SK-N-SH treated with all-trans-retinoic acid at 6 μM for 48 hours (cell line): ENCODE measurements at regions not wholly inside any gene's neighbourhood (a gene's known extent, or its start where the extent isn't known, plus 50 kb on each side); places are given as distances from the start of the nearest gene placed in this dataset.
"Not testable (repeated sequence)": the region's sequence is repeated elsewhere in the genome, so short reads cannot be mapped to it uniquely, and the experiment has no call there.

Experiments
- ATAC-seq: fragments of 200-7000 bp; cut with Tn5 transposase; 3 replicates; pipeline ENCODE4 v1.9.1; 2020; ENCODE audit warnings: mild to moderate bottlenecking, moderate library complexity
- ARNTL ChIP-seq: fragments of 450-650 bp; formaldehyde crosslinking; IDR thresholded peaks from 2 replicates; pipeline ENCODE4 v1.5.0; 2020; ENCODE audit warnings: low read depth, mild to moderate bottlenecking, moderate library complexity, borderline replicate concordance
- BACH2 ChIP-seq: fragments of 250-450 bp; sonication (Bioruptor Pico); IDR thresholded peaks from 2 replicates; pipeline ENCODE4 v1.9.0; 2021; ENCODE audit warnings: mild to moderate bottlenecking, borderline replicate concordance
- CREB5 ChIP-seq: fragments of 250-450 bp; sonication (Bioruptor Pico); IDR thresholded peaks from 2 replicates; pipeline ENCODE4 v1.5.1; 2020; ENCODE audit warnings: low read depth, mild to moderate bottlenecking, moderate library complexity
- ESRRG ChIP-seq: fragments of 250-450 bp; sonication (Bioruptor Pico); IDR thresholded peaks from 2 replicates; pipeline ENCODE4 v1.6.1; 2021; ENCODE audit warnings: mild to moderate bottlenecking
- GLIS3 ChIP-seq: fragments of 250-450 bp; sonication (Bioruptor Pico); IDR thresholded peaks from 2 replicates; pipeline ENCODE4 v1.5.0; 2020; ENCODE audit warnings: mild to moderate bottlenecking, moderate library complexity
- ISL1 ChIP-seq: fragments of 250-450 bp; sonication (Bioruptor Pico); IDR thresholded peaks from 2 replicates; pipeline ENCODE4 v2.1.2; 2022; ENCODE audit warnings: mild to moderate bottlenecking, moderate library complexity
- OSR1 ChIP-seq: fragments of 250-450 bp; sonication (Bioruptor Pico); IDR thresholded peaks from 2 replicates; pipeline ENCODE4 v1.8.0; 2022; ENCODE audit warnings: moderate library complexity, mild to moderate bottlenecking, inconsistent platforms
- RARB ChIP-seq: fragments of 250-450 bp; sonication (Bioruptor Pico); IDR thresholded peaks from 2 replicates; pipeline ENCODE4 v1.8.0; 2021; ENCODE audit warnings: mild to moderate bottlenecking, moderate library complexity
- SNAI2 ChIP-seq: fragments of 250-450 bp; sonication (Bioruptor Pico); IDR thresholded peaks from 2 replicates; pipeline ENCODE4 v1.5.0; 2020; ENCODE audit warnings: mild to moderate bottlenecking, moderate library complexity
- TCF4 ChIP-seq: fragments of 250-450 bp; sonication (Bioruptor Pico); IDR thresholded peaks from 2 replicates; pipeline ENCODE4 v1.8.0; 2021; ENCODE audit warnings: mild to moderate bottlenecking, moderate library complexity, borderline replicate concordance
- TOX ChIP-seq: fragments of 250-450 bp; sonication (Bioruptor Pico); IDR thresholded peaks from 2 replicates; pipeline ENCODE4 v1.8.0; 2021; ENCODE audit warnings: mild to moderate bottlenecking, moderate library complexity, borderline replicate concordance
- ZC3H10 ChIP-seq: fragments of 250-450 bp; sonication (Bioruptor Pico); IDR thresholded peaks from 2 replicates; pipeline ENCODE4 v1.5.1; 2021; ENCODE audit warnings: mild to moderate bottlenecking, moderate library complexity
- ZNF565 ChIP-seq: fragments of 450-650 bp; formaldehyde crosslinking; conservative IDR thresholded peaks from 2 replicates; pipeline ENCODE4 v1.5.0; 2020; ENCODE audit warnings: low read depth, mild to moderate bottlenecking, moderate library complexity
- ZNF70 ChIP-seq: fragments of 450-650 bp; formaldehyde crosslinking; IDR thresholded peaks from 2 replicates; pipeline ENCODE4 v1.5.0; 2020; ENCODE audit warnings: mild to moderate bottlenecking, moderate library complexity
- TF ChIP-seq, protein P1 (sequence below): fragments of 250-450 bp; sonication (Bioruptor Pico); IDR thresholded peaks from 2 replicates; pipeline ENCODE4 v1.5.1; 2021; ENCODE audit warnings: mild to moderate bottlenecking, moderate library complexity
- TF ChIP-seq, protein P2 (sequence below): fragments of 250-450 bp; sonication (Bioruptor Pico); IDR thresholded peaks from 2 replicates; pipeline ENCODE4 v1.8.0; 2020; ENCODE audit warnings: mild to moderate bottlenecking, moderate library complexity, borderline replicate concordance
- TF ChIP-seq, protein P3 (sequence below): fragments of 250-450 bp; sonication (Bioruptor Pico); IDR thresholded peaks from 2 replicates; pipeline ENCODE4 v1.5.0; 2020; ENCODE audit warnings: mild to moderate bottlenecking, moderate library complexity

- TF ChIP-seq OSR1 (no peak), ZNF565 (CRISPR knock-in tag) (no peak), ZC3H10 (CRISPR knock-in tag) (no peak)
- no peak for ATAC-seq
Measured at GRCh38 chr12:40446385-40446784, 221.6 kb downstream of the LRRK2 start.

GRCh38 chr12:40448523-40448922 is 223.7 kb downstream of the LRRK2 start:
- not testable (repeated sequence) for ATAC-seq

- TF ChIP-seq ZNF565 (CRISPR knock-in tag): no peak
- TF ChIP-seq TCF4 (CRISPR knock-in tag): no peak
- no peak for TF ChIP-seq TOX (CRISPR knock-in tag)
- no peak for TF ChIP-seq ARNTL (CRISPR knock-in tag)
- TF ChIP-seq BACH2 (CRISPR knock-in tag): no peak
- no peak for TF ChIP-seq GLIS3
- no peak for TF ChIP-seq RARB (CRISPR knock-in tag)
- TF ChIP-seq, protein P1, sequence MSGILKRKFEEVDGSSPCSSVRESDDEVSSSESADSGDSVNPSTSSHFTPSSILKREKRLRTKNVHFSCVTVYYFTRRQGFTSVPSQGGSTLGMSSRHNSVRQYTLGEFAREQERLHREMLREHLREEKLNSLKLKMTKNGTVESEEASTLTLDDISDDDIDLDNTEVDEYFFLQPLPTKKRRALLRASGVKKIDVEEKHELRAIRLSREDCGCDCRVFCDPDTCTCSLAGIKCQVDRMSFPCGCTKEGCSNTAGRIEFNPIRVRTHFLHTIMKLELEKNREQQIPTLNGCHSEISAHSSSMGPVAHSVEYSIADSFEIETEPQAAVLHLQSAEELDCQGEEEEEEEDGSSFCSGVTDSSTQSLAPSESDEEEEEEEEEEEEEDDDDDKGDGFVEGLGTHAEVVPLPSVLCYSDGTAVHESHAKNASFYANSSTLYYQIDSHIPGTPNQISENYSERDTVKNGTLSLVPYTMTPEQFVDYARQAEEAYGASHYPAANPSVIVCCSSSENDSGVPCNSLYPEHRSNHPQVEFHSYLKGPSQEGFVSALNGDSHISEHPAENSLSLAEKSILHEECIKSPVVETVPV: no peak
- ATAC-seq: no peak
Measured at GRCh38 chr12:40451661-40452060, 226.9 kb downstream of the LRRK2 start.

GRCh38 chr12:40464121-40464520 is 228.1 kb upstream of the CNTN1 start:
- TF ChIP-seq ESRRG (CRISPR knock-in tag) (no peak), ISL1 (CRISPR knock-in tag) (no peak), GLIS3 (no peak), ZNF565 (CRISPR knock-in tag) (no peak), ARNTL (CRISPR knock-in tag) (no peak), OSR1 (no peak)
- TF ChIP-seq, protein P2, sequence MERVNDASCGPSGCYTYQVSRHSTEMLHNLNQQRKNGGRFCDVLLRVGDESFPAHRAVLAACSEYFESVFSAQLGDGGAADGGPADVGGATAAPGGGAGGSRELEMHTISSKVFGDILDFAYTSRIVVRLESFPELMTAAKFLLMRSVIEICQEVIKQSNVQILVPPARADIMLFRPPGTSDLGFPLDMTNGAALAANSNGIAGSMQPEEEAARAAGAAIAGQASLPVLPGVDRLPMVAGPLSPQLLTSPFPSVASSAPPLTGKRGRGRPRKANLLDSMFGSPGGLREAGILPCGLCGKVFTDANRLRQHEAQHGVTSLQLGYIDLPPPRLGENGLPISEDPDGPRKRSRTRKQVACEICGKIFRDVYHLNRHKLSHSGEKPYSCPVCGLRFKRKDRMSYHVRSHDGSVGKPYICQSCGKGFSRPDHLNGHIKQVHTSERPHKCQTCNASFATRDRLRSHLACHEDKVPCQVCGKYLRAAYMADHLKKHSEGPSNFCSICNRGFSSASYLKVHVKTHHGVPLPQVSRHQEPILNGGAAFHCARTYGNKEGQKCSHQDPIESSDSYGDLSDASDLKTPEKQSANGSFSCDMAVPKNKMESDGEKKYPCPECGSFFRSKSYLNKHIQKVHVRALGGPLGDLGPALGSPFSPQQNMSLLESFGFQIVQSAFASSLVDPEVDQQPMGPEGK (CRISPR knock-in tag): no peak
- TF ChIP-seq, protein P3, sequence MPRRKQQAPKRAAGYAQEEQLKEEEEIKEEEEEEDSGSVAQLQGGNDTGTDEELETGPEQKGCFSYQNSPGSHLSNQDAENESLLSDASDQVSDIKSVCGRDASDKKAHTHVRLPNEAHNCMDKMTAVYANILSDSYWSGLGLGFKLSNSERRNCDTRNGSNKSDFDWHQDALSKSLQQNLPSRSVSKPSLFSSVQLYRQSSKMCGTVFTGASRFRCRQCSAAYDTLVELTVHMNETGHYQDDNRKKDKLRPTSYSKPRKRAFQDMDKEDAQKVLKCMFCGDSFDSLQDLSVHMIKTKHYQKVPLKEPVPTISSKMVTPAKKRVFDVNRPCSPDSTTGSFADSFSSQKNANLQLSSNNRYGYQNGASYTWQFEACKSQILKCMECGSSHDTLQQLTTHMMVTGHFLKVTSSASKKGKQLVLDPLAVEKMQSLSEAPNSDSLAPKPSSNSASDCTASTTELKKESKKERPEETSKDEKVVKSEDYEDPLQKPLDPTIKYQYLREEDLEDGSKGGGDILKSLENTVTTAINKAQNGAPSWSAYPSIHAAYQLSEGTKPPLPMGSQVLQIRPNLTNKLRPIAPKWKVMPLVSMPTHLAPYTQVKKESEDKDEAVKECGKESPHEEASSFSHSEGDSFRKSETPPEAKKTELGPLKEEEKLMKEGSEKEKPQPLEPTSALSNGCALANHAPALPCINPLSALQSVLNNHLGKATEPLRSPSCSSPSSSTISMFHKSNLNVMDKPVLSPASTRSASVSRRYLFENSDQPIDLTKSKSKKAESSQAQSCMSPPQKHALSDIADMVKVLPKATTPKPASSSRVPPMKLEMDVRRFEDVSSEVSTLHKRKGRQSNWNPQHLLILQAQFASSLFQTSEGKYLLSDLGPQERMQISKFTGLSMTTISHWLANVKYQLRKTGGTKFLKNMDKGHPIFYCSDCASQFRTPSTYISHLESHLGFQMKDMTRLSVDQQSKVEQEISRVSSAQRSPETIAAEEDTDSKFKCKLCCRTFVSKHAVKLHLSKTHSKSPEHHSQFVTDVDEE (CRISPR knock-in tag): no peak
- no peak for ATAC-seq

GRCh38 chr12:40469736-40470135 is 222.5 kb upstream of the CNTN1 start:
- no peak for ATAC-seq

DNA sequence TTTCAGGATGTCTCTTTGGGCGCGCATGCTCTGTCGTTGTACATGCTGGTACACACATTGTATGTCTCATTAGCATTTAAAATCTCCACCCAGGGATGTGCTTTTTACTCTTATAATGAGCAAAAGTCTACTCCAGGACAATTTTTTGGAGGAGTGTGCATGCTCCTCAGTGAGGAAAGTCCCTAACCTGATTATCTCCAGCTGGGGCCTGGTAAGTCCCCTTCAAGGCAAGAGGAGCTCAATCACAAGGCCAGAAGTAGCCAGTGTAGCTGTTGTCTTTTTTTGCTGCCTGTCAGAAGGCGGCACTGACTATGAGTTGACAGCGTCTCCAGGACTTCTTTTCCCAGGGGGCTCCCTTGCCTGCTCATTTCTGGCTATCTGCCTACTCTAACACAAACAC is 218.3 kb upstream of the CNTN1 start:
- ATAC-seq: no peak
- no peak for TF ChIP-seq TOX (CRISPR knock-in tag)
- no peak for TF ChIP-seq TCF4 (CRISPR knock-in tag)
- TF ChIP-seq, all 23 proteins: peak for 0

More at GRCh38 chr12:40469736-40470135, 222.5 kb upstream of the CNTN1 start:
- TF ChIP-seq SNAI2 (CRISPR knock-in tag) (no peak), ZNF565 (CRISPR knock-in tag) (no peak)

GRCh38 chr12:40474630-40475029 is 217.6 kb upstream of the CNTN1 start:
- ATAC-seq: no peak
- TF ChIP-seq ZNF565 (CRISPR knock-in tag) (no peak), SNAI2 (CRISPR knock-in tag) (no peak), ZC3H10 (CRISPR knock-in tag) (no peak), ZNF70 (CRISPR knock-in tag) (no peak), CREB5 (CRISPR knock-in tag) (no peak)
- TF ChIP-seq, protein P3 (CRISPR knock-in tag): no peak
- TF ChIP-seq, protein P1: no peak
